ENCODE measurements at regions not wholly inside any gene's neighbourhood (a gene's known extent, or its start where the extent isn't known, plus 50 kb on each side); places are given as distances from the start of the nearest gene placed in this dataset.

- no peak overlapping the region for H3K9ac ChIP-seq
- no peaks in the 10 kb centered on the region for H3K9me3 ChIP-seq (ENCODE audit: control insufficient read depth, low read length)
- H3K27ac ChIP-seq: no peak overlapping the region
- H2AFZ ChIP-seq: no peak overlapping the region
- no peaks in the 10 kb centered on the region for H3K4me1 ChIP-seq
- no peaks in the 10 kb centered on the region for H3K27me3 ChIP-seq (ENCODE audit: control insufficient read depth, insufficient read depth, low read length)
- H3K4me2 ChIP-seq (ENCODE audit: low read length): no peak overlapping the region
- H3K4me3 ChIP-seq (ENCODE audit: low read depth, low read length): no peak overlapping the region
- H3K36me3 ChIP-seq (ENCODE audit: control insufficient read depth, insufficient read depth, low read length): no peaks in the 10 kb centered on the region
- no peaks in the 10 kb centered on the region for H3K79me2 ChIP-seq
- TF ChIP-seq, protein P1, sequence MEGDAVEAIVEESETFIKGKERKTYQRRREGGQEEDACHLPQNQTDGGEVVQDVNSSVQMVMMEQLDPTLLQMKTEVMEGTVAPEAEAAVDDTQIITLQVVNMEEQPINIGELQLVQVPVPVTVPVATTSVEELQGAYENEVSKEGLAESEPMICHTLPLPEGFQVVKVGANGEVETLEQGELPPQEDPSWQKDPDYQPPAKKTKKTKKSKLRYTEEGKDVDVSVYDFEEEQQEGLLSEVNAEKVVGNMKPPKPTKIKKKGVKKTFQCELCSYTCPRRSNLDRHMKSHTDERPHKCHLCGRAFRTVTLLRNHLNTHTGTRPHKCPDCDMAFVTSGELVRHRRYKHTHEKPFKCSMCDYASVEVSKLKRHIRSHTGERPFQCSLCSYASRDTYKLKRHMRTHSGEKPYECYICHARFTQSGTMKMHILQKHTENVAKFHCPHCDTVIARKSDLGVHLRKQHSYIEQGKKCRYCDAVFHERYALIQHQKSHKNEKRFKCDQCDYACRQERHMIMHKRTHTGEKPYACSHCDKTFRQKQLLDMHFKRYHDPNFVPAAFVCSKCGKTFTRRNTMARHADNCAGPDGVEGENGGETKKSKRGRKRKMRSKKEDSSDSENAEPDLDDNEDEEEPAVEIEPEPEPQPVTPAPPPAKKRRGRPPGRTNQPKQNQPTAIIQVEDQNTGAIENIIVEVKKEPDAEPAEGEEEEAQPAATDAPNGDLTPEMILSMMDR (IDR thresholded peaks at IDR 0.05): no peak
These were observed 52.5 kb upstream of the RXFP2 start for GRCh38 chr13:31686670-31687425.

Measured in parathyroid adenoma (tissue), 2 donors.